ENCODE measurements at regions not wholly inside any gene's neighbourhood (a gene's known extent, or its start where the extent isn't known, plus 50 kb on each side); places are given as distances from the start of the nearest gene placed in this dataset.

DNA sequence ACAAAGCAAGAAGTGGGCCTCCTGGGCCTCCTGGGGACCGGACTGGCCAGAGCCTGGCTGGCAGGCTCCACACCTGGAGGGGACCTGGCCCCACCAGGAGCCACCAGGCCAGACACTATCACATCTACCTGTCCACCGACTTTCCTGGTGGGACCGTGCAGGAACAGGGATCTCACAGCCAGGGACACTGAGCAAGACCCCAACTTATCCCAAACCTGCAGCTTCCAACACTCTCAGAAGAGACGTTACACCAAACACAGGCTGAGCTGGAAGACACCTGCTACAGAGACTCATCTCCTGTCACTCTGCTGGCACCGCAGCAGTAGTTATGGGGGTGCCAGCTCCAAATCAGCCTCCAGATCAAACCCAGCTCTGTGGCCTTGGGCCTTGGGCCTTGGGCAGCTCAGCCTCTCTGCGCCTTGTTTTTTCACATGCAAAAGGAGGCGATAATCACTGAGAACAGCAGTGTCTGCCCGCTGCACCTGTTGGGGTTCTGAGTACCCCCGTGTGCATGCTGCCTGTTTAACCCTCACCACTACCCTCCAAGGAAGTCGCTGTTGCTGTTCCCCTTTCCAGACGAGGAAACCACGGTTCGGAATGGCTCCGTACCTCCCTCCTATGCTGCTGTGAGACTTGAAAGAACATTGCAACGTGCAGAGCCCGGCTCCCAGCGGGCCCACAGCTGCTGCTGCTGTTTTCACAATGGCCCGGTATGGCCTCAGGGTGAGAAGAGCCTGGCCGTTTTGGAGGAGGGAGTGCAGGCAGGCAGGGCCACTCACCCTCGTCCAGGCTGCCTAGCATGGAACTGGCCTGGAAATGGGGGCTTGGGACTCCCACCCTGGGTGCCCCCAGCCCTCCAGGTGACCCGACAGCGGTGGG lies 69.6 kb downstream of the ADRA2C start:
- TF ChIP-seq, protein P1, sequence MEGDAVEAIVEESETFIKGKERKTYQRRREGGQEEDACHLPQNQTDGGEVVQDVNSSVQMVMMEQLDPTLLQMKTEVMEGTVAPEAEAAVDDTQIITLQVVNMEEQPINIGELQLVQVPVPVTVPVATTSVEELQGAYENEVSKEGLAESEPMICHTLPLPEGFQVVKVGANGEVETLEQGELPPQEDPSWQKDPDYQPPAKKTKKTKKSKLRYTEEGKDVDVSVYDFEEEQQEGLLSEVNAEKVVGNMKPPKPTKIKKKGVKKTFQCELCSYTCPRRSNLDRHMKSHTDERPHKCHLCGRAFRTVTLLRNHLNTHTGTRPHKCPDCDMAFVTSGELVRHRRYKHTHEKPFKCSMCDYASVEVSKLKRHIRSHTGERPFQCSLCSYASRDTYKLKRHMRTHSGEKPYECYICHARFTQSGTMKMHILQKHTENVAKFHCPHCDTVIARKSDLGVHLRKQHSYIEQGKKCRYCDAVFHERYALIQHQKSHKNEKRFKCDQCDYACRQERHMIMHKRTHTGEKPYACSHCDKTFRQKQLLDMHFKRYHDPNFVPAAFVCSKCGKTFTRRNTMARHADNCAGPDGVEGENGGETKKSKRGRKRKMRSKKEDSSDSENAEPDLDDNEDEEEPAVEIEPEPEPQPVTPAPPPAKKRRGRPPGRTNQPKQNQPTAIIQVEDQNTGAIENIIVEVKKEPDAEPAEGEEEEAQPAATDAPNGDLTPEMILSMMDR (IDR thresholded peaks at IDR 0.05), result no peak
- no peak for TF ChIP-seq POLR2A (IDR thresholded peaks at IDR 0.05)
